H1 (cell line): ENCODE measurements at regions not wholly inside any gene's neighbourhood (a gene's known extent, or its start where the extent isn't known, plus 50 kb on each side); places are given as distances from the start of the nearest gene placed in this dataset.

ENCODE experiments used
- CTCF ChIA-PET: fragments of 300-600 bp; sonication (Branson Sonifier 250); formaldehyde crosslinking; loops from one replicate; lab custom pipeline; 2021; ENCODE audit not compliant: partially characterized antibody; lab: Charles Lee
- POLR2A ChIA-PET: fragments of 300-600 bp; sonication (Branson Sonifier 250); formaldehyde crosslinking; loops from one replicate; lab custom pipeline; 2021; ENCODE audit warnings: inconsistent platforms; ENCODE audit not compliant: partially characterized antibody; lab: Charles Lee
- DNase-seq, 2 experiments: peaks; one replicate each; pipeline versions ENCODE4 v3.0.0 to v3.0.0-alpha.2; 2010 to 2022; ENCODE audit warnings: low spot score in 2 of 2, low read depth in 1 of 2, mixed read lengths in 1 of 2
- FAIRE-seq: peaks from 2 replicates; lab custom pipeline; 2011; peaks lifted over from hg19 to GRCh38; lab: Jason Lieb, UNC
- H2AFZ ChIP-seq: 2 replicates; pipeline ENCODE4 v1.8.1; 2012; ENCODE audit warnings: low read length, inconsistent platforms
- H2AK5ac ChIP-seq: 2 replicates; pipeline ENCODE4 v1.6.1; 2013; ENCODE audit warnings: low read depth, low read length
- H2BK120ac ChIP-seq: replicated peaks from 2 replicates; pipeline ENCODE3; 2013; ENCODE audit warnings: low read depth, low read length, inconsistent platforms
- H2BK12ac ChIP-seq: 2 replicates; pipeline ENCODE4 v1.6.1; 2013; ENCODE audit warnings: low read depth, low read length
- H2BK15ac ChIP-seq: 2 replicates; pipeline ENCODE4 v1.6.1; 2013; ENCODE audit warnings: low read length
- H2BK20ac ChIP-seq: 2 replicates; pipeline ENCODE4 v1.6.1; 2013; ENCODE audit warnings: low read length
- H2BK5ac ChIP-seq: 2 replicates; pipeline ENCODE4 v1.6.1; 2013; ENCODE audit warnings: low read depth, low read length
- H3K14ac ChIP-seq: 2 replicates; pipeline ENCODE4 v1.6.1; 2013; ENCODE audit warnings: inconsistent platforms; ENCODE audit not compliant: insufficient read length
- H3K18ac ChIP-seq: 2 replicates; pipeline ENCODE4 v1.6.1; 2013; ENCODE audit warnings: low read length; ENCODE audit errors: extremely low read depth
- H3K23ac ChIP-seq: 2 replicates; pipeline ENCODE4 v1.6.1; 2013; ENCODE audit warnings: inconsistent platforms; ENCODE audit not compliant: insufficient read length
- H3K23me2 ChIP-seq: 2 replicates; pipeline ENCODE4 v1.6.1; 2013; ENCODE audit warnings: low read depth, low read length
- H3K27ac ChIP-seq: 2 replicates; pipeline ENCODE4 v1.6.1; 2011; ENCODE audit warnings: low read depth, low read length, inconsistent platforms
- H3K27me3 ChIP-seq, 4 experiments: replicated peaks in 1 of 4; 1 replicate in 1 of 4; 2 replicates in 3 of 4; pipeline versions ENCODE4 v1.6.1 to v1.8.1; 2011 to 2013; ENCODE audit warnings: low read length in 3 of 4, mild to moderate bottlenecking in 3 of 4, inconsistent platforms in 2 of 4, mixed read lengths in 2 of 4, moderate library complexity in 1 of 4; ENCODE audit not compliant: control insufficient read depth in 3 of 4, insufficient read depth in 3 of 4; ENCODE audit errors: extremely low read depth in 1 of 4
- H3K36me3 ChIP-seq, 4 experiments: 2 replicates each; pipeline versions ENCODE4 v1.6.1 to v1.8.1; 2011 to 2013; ENCODE audit warnings: mild to moderate bottlenecking in 4 of 4, low read length in 3 of 4, moderate library complexity in 2 of 4, control low read depth in 1 of 4, inconsistent platforms in 1 of 4; ENCODE audit not compliant: insufficient read depth in 4 of 4, control insufficient read depth in 2 of 4
- H3K4ac ChIP-seq: replicated peaks from 2 replicates; pipeline ENCODE3; 2013; ENCODE audit warnings: low read length, low read depth, mixed read lengths, inconsistent platforms; ENCODE audit not compliant: insufficient read length
- H3K4me1 ChIP-seq, 4 experiments: replicated peaks in 1 of 4; 1 replicate in 1 of 4; 2 replicates in 3 of 4; pipeline versions ENCODE4 v1.6.1 to v1.8.1; 2011 to 2013; ENCODE audit warnings: low read length in 3 of 4, inconsistent platforms in 2 of 4, mixed read lengths in 1 of 4; ENCODE audit not compliant: insufficient read depth in 4 of 4, control insufficient read depth in 3 of 4
- H3K4me2 ChIP-seq, 2 experiments: 2 replicates each; pipeline versions ENCODE4 v1.6.1 to v1.8.1; 2011 to 2013; ENCODE audit warnings: low read depth in 2 of 2, low read length in 2 of 2, control low read depth in 1 of 2, inconsistent platforms in 1 of 2, mild to moderate bottlenecking in 1 of 2; ENCODE audit not compliant: insufficient read depth in 1 of 2
- H3K4me3 ChIP-seq, 4 experiments: fragments of 200-600, 300-600 bp in 1 of 4; sonication (generic), shearing (Covaris generic), sonication (Bioruptor Twin) in 1 of 4; 2 replicates each; pipeline versions ENCODE4 v1.5.1 to v1.8.1; 2011 to 2016; ENCODE audit warnings: low read length in 4 of 4, low read depth in 3 of 4, control low read depth in 2 of 4, inconsistent platforms in 2 of 4, mild to moderate bottlenecking in 2 of 4, mixed read lengths in 1 of 4, moderate library complexity in 1 of 4; ENCODE audit not compliant: insufficient read depth in 2 of 4; ENCODE audit errors: extremely low read depth in 1 of 4
- H3K56ac ChIP-seq: replicated peaks from 2 replicates; pipeline ENCODE3; 2013; ENCODE audit warnings: low read depth, mild to moderate bottlenecking, mixed read lengths, low read length, inconsistent platforms; ENCODE audit not compliant: insufficient read length
- H3K79me1 ChIP-seq: 2 replicates; pipeline ENCODE4 v1.6.1; 2013; ENCODE audit warnings: low read depth, low read length, control low read depth
- H3K79me2 ChIP-seq, 2 experiments: 2 replicates each; pipeline versions ENCODE4 v1.6.1 to v1.8.1; 2012 to 2013; ENCODE audit warnings: low read length in 2 of 2, mild to moderate bottlenecking in 2 of 2, inconsistent platforms in 1 of 2; ENCODE audit not compliant: insufficient read depth in 2 of 2, control insufficient read depth in 1 of 2
- H3K9ac ChIP-seq, 4 experiments: replicated peaks in 1 of 4; 1 replicate in 1 of 4; 2 replicates in 3 of 4; pipeline versions ENCODE4 v1.6.1 to v1.8.1; 2011 to 2013; ENCODE audit warnings: low read depth in 3 of 4, low read length in 3 of 4, control low read depth in 2 of 4, mild to moderate bottlenecking in 2 of 4, moderate library complexity in 2 of 4, inconsistent platforms in 1 of 4; ENCODE audit errors: extremely low read depth in 1 of 4
- H3K9me3 ChIP-seq, 2 experiments: 2 replicates each; pipeline versions ENCODE4 v1.6.1 to v1.8.1; 2012 to 2013; ENCODE audit warnings: mild to moderate bottlenecking in 2 of 2, moderate library complexity in 2 of 2, control low read depth in 1 of 2, inconsistent platforms in 1 of 2, low read depth in 1 of 2, low read length in 1 of 2, mixed read lengths in 1 of 2; ENCODE audit not compliant: insufficient read depth in 2 of 2
- H4K20me1 ChIP-seq, 2 experiments: replicated peaks in 1 of 2; 2 replicates each; pipeline versions ENCODE3 to v1.8.1; 2011 to 2013; ENCODE audit warnings: inconsistent platforms in 2 of 2, low read length in 2 of 2, mild to moderate bottlenecking in 1 of 2; ENCODE audit not compliant: insufficient read depth in 2 of 2, control insufficient read depth in 1 of 2
- H4K5ac ChIP-seq: 2 replicates; pipeline ENCODE4 v1.6.1; 2013; ENCODE audit warnings: low read length, low read depth, mixed read lengths, inconsistent platforms; ENCODE audit not compliant: insufficient read length
- H4K8ac ChIP-seq: 2 replicates; pipeline ENCODE4 v1.8.0; 2013; ENCODE audit warnings: mild to moderate bottlenecking, moderate library complexity, low read length, inconsistent platforms; ENCODE audit not compliant: insufficient read depth; ENCODE audit errors: extremely low read depth
- H4K91ac ChIP-seq: replicated peaks from 2 replicates; pipeline ENCODE3; 2013; ENCODE audit warnings: low read length, mixed read lengths, inconsistent platforms; ENCODE audit not compliant: insufficient read length
- EZH2 ChIP-seq: fragments of 200-600 bp; sonication (generic); IDR thresholded peaks from 2 replicates; pipeline ENCODE4 v1.7.1; 2012; ENCODE audit warnings: low read depth, mild to moderate bottlenecking, moderate library complexity, low read length, inconsistent platforms; ENCODE audit not compliant: severe bottlenecking
- GABPA ChIP-seq: IDR thresholded peaks from 2 replicates; pipeline ENCODE4 v1.6.1; 2011; ENCODE audit warnings: mild to moderate bottlenecking, low read length, moderate library complexity, borderline replicate concordance; ENCODE audit not compliant: insufficient read depth
- HDAC2 ChIP-seq, 2 experiments: fragments of 300-600 bp in 1 of 2; sonication (generic) in 1 of 2; IDR thresholded peaks; 2 replicates each; pipeline ENCODE4 v1.6.1; 2011 to 2012; ENCODE audit warnings: low read depth in 2 of 2, low read length in 2 of 2, mild to moderate bottlenecking in 2 of 2, moderate library complexity in 2 of 2, borderline replicate concordance in 1 of 2, inconsistent platforms in 1 of 2
- KDM4A ChIP-seq: IDR thresholded peaks from one replicate; pipeline ENCODE4 v1.7.1; 2012; ENCODE audit warnings: low read depth, mild to moderate bottlenecking, moderate library complexity, low read length, inconsistent platforms; ENCODE audit not compliant: severe bottlenecking
- PHF8 ChIP-seq: fragments of 200-600 bp; sonication (generic); conservative IDR thresholded peaks from 2 replicates; pipeline ENCODE4 v1.7.1; 2012; ENCODE audit warnings: low read depth, mild to moderate bottlenecking, inconsistent platforms, low read length, moderate library complexity
- POLR2A ChIP-seq, 2 experiments: IDR thresholded peaks; 1 replicate in 1 of 2; 2 replicates in 1 of 2; pipeline ENCODE4 v1.6.1; 2011; ENCODE audit warnings: low read depth in 2 of 2, low read length in 2 of 2, mild to moderate bottlenecking in 2 of 2; ENCODE audit errors: control extremely low read depth in 1 of 2
- RAD21 ChIP-seq, 2 experiments: IDR thresholded peaks in 1 of 2; conservative IDR thresholded peaks in 1 of 2; 2 replicates each; pipeline ENCODE4 v1.6.1; 2011; ENCODE audit warnings: low read depth in 2 of 2, low read length in 2 of 2, improper control_type of control experiment in 1 of 2, inconsistent platforms in 1 of 2, mild to moderate bottlenecking in 1 of 2, moderate library complexity in 1 of 2
- RFX5 ChIP-seq: IDR thresholded peaks from 2 replicates; pipeline ENCODE4 v1.6.1; 2011; ENCODE audit warnings: low read depth, low read length, improper control_type of control experiment, borderline replicate concordance
- SRF ChIP-seq: IDR thresholded peaks from 2 replicates; pipeline ENCODE4 v1.6.1; 2011; ENCODE audit warnings: mild to moderate bottlenecking, low read depth, low read length, moderate library complexity
- WGBS, 2 experiments: shearing (Covaris generic) in 1 of 2; methylation state at CpG; one replicate each; pipeline versions ENCODE4 v1.1.6 to v1.1.7; 2013 to 2015; ENCODE audit warnings: low lambda C conversion rate in 2 of 2, mixed read lengths in 2 of 2, inconsistent platforms in 1 of 2, low coverage in 1 of 2, missing lambda C conversion rate in 1 of 2; ENCODE audit not compliant: insufficient replicate concordance in 2 of 2, insufficient coverage in 1 of 2, insufficient read length in 1 of 2; ENCODE audit errors: extremely low coverage in 1 of 2, missing lambda C conversion rate in 1 of 2; 5-methylcytosine and 5-hydroxymethylcytosine counted together
- TF ChIP-seq, protein P1 (sequence below): IDR thresholded peaks from 2 replicates; pipeline ENCODE4 v1.6.1; 2011; ENCODE audit warnings: low read depth, mild to moderate bottlenecking, low read length; ENCODE audit not compliant: insufficient read depth

GRCh38 chr3:8173892-8174291 lies 327.7 kb upstream of the LMCD1 start:
- Histone ChIP-seq H3K27ac (no peak overlapping the region), H3K4me2 (no peak overlapping the region), H4K91ac (no peak overlapping the region), H2BK120ac (no peak overlapping the region), H3K14ac (no peak overlapping the region), H4K20me1 (no peaks in the 10 kb centered on the region), H3K18ac (no peak overlapping the region), H3K9ac (no peak overlapping the region), H3K4me1 (no peaks in the 10 kb centered on the region), H3K79me2 (no peaks in the 10 kb centered on the region), H2AFZ (no peak overlapping the region), H3K79me1 (no peaks in the 10 kb centered on the region), H3K23me2 (no peaks in the 10 kb centered on the region), H3K36me3 (no peaks in the 10 kb centered on the region), H2AK5ac (no peak overlapping the region), H3K27me3 (no peaks in the 10 kb centered on the region), H2BK5ac (no peak overlapping the region), H3K4me3 (no peak overlapping the region), H3K56ac (no peak overlapping the region), H3K23ac (no peak overlapping the region), H2BK20ac (no peak overlapping the region), H3K4ac (no peak overlapping the region), H2BK15ac (no peak overlapping the region), H2BK12ac (no peak overlapping the region), H4K5ac (no peak overlapping the region), H4K8ac (no peak overlapping the region), H3K9me3 (no peaks in the 10 kb centered on the region)
- ChIA-PET POLR2A (no interaction called here), CTCF (interaction anchor here (0.6 to 1.6 kb wide), 6 partner anchors 16 to 274 kb away, joined by 3 to 5 read pairs (median 3); no protein-coding TSS in a partner anchor)
- TF ChIP-seq KDM4A = no peak
- TF ChIP-seq GABPA = no peak
- TF ChIP-seq, protein P1, sequence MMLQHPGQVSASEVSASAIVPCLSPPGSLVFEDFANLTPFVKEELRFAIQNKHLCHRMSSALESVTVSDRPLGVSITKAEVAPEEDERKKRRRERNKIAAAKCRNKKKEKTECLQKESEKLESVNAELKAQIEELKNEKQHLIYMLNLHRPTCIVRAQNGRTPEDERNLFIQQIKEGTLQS = no peak
- no peak for TF ChIP-seq HDAC2 (IDR thresholded peaks at IDR 0.05; ENCODE audit: borderline replicate concordance in 1 of 2, low read depth in 2 of 2, low read length in 2 of 2)
- no peak for TF ChIP-seq RFX5
- TF ChIP-seq PHF8 = no peak
- TF ChIP-seq SRF = no peak
- no peak for TF ChIP-seq RAD21 (IDR thresholded peaks at IDR 0.05 in 1 of 2, conservative IDR thresholded peaks at IDR 0.05 in 1 of 2; ENCODE audit: low read depth in 2 of 2, low read length in 2 of 2)
- no peak for TF ChIP-seq EZH2
- TF ChIP-seq POLR2A (IDR thresholded peaks at IDR 0.05; ENCODE audit: control extremely low read depth in 1 of 2, low read depth in 2 of 2, low read length in 2 of 2) = no peak
- FAIRE-seq = no peak
- 85% methylated on average over 2 of the region's 2 CpGs; no CpG with 5 or more reads in 1 of the 2 experiments for WGBS, 2 experiments
- no peak for DNase-seq
